HG03045 (cell line): ENCODE measurements at regions not wholly inside any gene's neighbourhood (a gene's known extent, or its start where the extent isn't known, plus 50 kb on each side); places are given as distances from the start of the nearest gene placed in this dataset.
"Not testable (repeated sequence)": the region's sequence is repeated elsewhere in the genome, so short reads cannot be mapped to it uniquely, and the experiment has no call there.

Experiments
- ATAC-seq: cut with Tn5 transposase; IDR thresholded peaks from one replicate; pipeline ENCODE4 v1.9.1; 2021; ENCODE audit warnings: mild to moderate bottlenecking, moderate library complexity; ENCODE audit not compliant: unreplicated experiment

DNA sequence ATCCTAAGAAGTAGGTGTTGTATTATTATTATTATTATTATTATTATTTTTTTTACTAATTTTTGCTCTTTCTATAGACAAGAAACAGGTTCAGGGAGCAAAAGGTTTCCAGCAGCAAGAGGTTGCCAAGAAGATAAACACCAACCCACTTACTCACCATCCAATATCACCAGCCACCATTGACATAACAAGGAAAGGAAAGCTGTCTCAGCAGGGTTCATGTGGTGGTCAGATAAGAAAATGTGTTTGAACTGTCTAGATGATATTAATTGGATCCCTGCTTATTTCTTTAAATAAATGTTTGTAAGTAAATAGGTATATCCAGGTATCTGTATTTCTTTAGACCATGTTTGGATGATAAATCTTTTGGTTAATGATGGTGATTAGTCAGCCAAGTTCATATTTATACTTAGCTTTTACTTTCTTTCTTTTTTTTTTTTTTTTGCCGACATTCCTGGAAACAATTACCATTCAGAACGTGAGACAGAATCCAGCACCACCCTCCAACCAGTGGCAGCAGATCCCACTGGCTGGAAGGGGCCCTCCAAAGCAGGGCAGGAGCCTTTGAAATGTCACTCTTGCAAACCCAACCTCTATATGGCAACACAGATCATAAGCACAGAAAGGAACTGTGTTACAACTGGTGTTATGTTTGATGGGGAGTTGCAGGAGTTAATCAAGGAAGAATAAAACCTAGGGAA, 139.2 kb upstream of the ECI2 start:
- no peak for ATAC-seq

DNA sequence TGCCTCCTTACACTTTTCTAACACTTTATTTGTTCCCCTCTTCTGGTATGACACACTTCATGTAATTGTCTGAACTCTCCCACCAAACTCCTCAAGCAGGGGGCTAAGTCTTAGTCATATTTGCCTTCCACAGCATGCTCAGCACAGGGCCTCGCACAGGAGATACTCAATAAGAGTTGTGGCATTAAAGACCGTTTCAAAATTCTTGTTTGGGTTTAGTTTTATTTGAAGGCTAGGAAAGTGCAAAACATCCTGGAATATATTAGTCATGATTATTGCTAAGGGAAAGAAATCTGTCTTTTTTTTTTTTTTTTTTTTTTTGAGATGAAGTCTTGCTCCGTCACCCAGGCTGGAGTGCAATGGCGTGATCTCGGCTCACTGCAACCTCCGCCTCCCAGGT, 137.6 kb upstream of the ECI2 start:
- no peak for ATAC-seq

- ATAC-seq, result no peak
Measured at GRCh38 chr6:4271761-4272470, 136.5 kb upstream of the ECI2 start.

GRCh38 chr6:4270776-4271175, 135.4 kb upstream of the ECI2 start:
- ATAC-seq, result no peak

- no peak for ATAC-seq
Measured at GRCh38 chr6:4270001-4270400, 134.6 kb upstream of the ECI2 start.

DNA sequence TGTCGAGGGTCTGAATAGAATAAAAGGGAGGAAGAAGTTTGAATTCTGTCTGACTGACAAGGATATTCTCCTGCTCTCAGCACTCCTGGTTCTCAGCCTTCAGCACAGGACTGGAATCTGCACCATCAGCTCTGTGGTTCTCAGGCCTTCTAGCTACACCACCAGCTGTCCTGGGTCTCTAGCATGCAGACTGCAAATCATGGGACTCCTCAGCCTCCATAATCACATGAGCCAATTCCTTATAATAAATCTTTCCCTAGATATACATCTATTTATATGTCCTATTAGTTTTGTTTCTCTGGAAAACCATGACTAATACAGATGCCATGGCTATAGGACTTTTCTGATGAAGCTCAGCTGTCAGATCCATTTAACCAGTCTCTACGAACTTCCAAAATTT, 132.8 kb upstream of the ECI2 start:
- no peak for ATAC-seq

- ATAC-seq, result no peak
Measured at GRCh38 chr6:4265740-4266139, 130.4 kb upstream of the ECI2 start.

- no peak for ATAC-seq
Measured at GRCh38 chr6:4264601-4265000, 129.2 kb upstream of the ECI2 start.

DNA sequence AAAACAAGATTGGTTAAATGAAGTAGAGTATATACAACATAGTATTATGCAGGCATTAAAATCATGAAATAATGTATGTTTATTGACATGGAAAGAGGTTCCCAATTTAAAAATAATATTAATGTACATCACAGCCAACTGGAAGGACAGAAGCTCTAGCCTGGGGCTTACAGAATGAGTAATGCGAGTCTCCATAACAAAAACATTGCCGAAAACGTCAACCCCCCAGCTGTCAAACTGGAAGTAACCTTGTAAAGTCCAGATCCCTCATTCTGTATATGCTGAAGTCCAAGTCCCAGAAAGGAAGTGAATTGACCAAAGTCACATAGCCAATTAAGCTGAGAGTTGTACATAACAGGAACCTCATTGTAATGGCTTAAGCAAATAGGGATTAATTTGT, 128.7 kb upstream of the ECI2 start:
- ATAC-seq, result no peak

- ATAC-seq, result no peak
Measured at GRCh38 chr6:4262526-4262925, 127.2 kb upstream of the ECI2 start.

DNA sequence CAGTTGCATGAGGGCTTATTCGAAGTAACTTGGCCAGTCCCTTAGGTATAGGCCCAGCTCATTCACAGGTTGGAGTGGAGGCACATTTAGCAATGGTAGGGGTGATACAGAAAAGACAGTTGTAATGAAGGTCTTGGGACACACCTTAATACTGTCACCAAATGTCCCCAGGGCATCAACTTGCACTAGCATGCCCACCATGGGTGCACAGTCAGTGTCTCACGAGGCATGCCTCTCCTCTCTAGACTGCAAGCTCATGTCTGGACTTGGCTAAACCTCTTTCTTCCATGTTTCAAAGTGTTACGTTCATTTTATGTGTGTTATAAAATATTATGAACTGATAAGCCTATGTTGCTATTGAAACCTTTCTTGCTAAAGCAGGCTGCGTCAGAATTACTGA, 124.0 kb upstream of the ECI2 start:
- no peak for ATAC-seq

DNA sequence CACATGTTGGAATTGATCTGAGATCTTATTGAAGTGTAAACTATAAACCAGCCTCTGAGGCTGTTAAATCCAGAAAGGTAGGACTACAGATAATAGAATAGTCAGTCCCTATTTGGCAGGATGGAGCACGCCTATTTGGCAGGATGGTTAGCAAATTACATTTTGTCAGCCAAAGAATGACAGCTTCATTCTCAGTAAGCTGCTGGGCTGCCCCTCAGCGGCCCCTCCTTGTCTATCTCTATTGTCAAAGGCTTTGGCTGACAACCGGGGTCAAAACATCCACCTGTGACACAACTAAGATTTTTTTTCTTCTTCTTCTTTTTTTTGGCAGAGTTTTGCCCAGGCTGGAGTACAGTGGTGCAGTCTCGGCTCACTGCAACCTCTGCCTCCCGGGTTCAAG, 123.4 kb upstream of the ECI2 start:
- ATAC-seq, result no peak

GRCh38 chr6:4256969-4257368, 121.6 kb upstream of the ECI2 start:
- ATAC-seq, result no peak

DNA sequence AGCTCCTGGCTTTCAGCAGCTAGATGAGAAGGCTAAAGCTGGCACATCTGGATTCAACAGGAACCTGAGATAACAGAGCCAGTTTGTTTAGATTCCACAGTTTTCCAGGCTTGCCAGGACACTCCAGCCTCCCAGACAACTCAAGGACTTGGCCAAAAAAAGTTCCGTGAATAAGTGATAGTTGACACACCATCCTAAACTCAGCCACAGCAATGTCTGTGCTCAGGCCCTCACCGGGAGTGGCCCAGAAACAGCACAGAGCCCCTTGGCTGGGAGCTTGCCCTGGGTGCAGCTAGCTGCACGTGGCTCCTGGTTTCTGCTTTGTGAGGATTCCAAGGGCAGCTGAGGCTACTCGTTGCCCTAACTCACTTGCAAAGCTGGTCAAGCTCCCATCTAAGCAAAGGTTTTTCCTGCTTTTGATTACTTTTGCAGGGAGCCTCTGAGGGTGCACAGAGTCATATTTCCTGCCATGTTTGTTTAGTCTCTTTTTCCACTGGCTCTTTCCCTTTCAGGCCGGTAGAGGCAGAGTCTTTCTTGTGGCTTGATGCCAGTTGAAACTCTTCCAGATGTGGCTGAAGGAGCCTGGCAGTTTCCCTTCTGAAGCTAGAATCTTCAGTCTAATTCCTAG, 118.3 kb upstream of the ECI2 start:
- no peak for ATAC-seq

- ATAC-seq, result not testable (repeated sequence)
Measured at GRCh38 chr6:4252445-4252844, 117.1 kb upstream of the ECI2 start.

DNA sequence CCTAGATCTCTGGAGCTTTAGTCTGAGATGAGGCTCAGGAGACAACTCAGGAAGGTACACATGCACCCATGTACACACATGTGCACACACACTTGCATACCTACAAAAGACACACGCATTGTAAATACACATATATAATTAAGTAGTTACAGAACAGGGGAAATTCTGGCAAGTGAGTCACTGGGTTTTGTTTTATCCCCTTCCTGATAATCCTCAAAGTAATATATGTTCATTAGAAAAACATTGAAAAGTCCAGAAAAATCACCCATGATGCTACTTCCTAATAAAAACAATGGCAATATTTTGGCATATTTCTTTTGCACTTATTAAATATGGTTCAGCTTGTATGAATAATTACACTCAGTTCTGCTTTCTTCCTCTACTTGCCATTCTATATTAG, 115.3 kb upstream of the ECI2 start:
- no peak for ATAC-seq

- ATAC-seq, result not testable (repeated sequence)
Measured at GRCh38 chr6:4243832-4244231, 108.5 kb upstream of the ECI2 start.

DNA sequence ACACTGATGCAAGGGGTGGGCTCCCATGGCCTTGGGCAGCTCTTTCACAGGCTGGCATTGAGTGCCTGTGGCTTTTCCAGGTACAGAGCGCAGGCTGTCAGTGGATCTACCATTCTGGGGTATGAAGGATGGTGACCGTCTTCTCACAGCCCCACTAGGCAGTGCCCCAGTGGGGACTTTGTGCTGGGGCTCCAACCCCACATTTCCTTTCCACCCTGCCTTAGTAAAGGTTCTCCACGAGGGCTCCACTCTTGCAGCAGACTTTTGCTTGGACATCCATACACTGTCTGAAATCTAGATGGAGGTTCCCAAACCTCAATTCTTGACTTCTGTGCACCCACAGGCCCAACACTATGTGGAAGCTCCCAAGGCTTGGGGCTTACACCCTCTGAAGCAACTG, 107.9 kb upstream of the ECI2 start:
- no peak for ATAC-seq

GRCh38 chr6:4242601-4243000, 107.2 kb upstream of the ECI2 start:
- ATAC-seq, result no peak

- ATAC-seq, result no peak
Measured at GRCh38 chr6:4240148-4240547, 104.8 kb upstream of the ECI2 start.

DNA sequence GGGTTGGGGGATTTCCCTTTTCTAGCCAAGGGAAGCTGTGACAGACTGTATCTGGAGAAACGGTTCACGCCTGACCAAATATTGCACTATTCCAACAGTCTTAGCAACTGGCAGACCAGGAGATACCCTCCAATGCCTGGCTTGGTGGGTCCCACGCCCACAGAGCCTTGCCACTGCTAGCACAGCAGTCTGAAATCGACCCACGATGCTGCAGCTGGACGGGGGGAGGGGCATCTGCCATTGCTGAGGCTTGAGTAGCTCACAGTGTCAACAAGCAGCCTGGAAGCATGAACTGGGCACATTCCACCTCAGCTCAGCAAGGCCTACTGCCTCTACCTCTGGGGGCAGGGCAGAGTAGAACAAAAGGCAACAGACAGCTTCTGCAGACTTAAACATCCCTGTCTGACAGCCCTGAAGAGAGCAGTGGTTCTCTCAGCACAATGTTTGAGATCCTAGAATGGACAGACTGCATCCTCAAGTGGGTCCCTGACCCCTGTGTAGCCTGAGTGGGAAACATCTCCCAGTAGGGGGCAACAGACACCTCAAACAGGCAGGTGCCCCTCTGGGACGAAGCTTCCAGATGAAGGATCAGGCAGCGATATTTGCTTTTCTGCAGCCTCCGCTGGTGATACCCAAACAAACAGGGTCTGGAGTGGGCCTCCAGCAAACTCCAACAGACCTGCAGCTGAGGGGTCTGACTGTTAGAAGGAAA, 89.9 kb upstream of the ECI2 start:
- ATAC-seq, result no peak
